ENCODE measurements at regions not wholly inside any gene's neighbourhood (a gene's known extent, or its start where the extent isn't known, plus 50 kb on each side); places are given as distances from the start of the nearest gene placed in this dataset.

- DNase-seq (ENCODE audit: low read depth), result no peak
- H3K4me3 ChIP-seq (ENCODE audit: low read length), result no peak overlapping the region
- TF ChIP-seq CTCF (conservative IDR thresholded peaks at IDR 0.05; ENCODE audit: low read depth, low read length), result no peak
These were observed 220.5 kb downstream of the CYP26B1 start for GRCh38 chr2:71926876-71927756.

- DNase-seq (ENCODE audit: low read depth), result no peak
These were observed 221.6 kb downstream of the CYP26B1 start for GRCh38 chr2:71926089-71926447.

GRCh38 chr2:71925268-71926088 is 222.2 kb downstream of the CYP26B1 start:
- no peak overlapping the region for H3K4me3 ChIP-seq (ENCODE audit: low read length)
- TF ChIP-seq CTCF (conservative IDR thresholded peaks at IDR 0.05; ENCODE audit: low read depth, low read length), result no peak
- DNase-seq (ENCODE audit: low read depth), result no peak

More at GRCh38 chr2:71926089-71926447, 221.6 kb downstream of the CYP26B1 start:
- TF ChIP-seq CTCF (conservative IDR thresholded peaks at IDR 0.05; ENCODE audit: low read depth, low read length), result no peak
- H3K4me3 ChIP-seq (ENCODE audit: low read length), result no peak overlapping the region

GRCh38 chr2:71923887-71924533 is 223.7 kb downstream of the CYP26B1 start:
- peak; percentile 23 for DNase-seq (ENCODE audit: low read depth)
- H3K4me3 ChIP-seq (ENCODE audit: low read length), result no peak overlapping the region
- peak; percentile 89 for TF ChIP-seq CTCF (conservative IDR thresholded peaks at IDR 0.05; ENCODE audit: low read depth, low read length)

- DNase-seq (ENCODE audit: low read depth), result no peak
- H3K4me3 ChIP-seq (ENCODE audit: low read length), result no peak overlapping the region
- TF ChIP-seq CTCF (conservative IDR thresholded peaks at IDR 0.05; ENCODE audit: low read depth, low read length), result no peak
These were observed 224.5 kb downstream of the CYP26B1 start for GRCh38 chr2:71923143-71923525.

- no peak for TF ChIP-seq CTCF (conservative IDR thresholded peaks at IDR 0.05; ENCODE audit: low read depth, low read length)
- DNase-seq (ENCODE audit: low read depth), result no peak
- H3K4me3 ChIP-seq (ENCODE audit: low read length), result no peak overlapping the region
These were observed 225.0 kb downstream of the CYP26B1 start for GRCh38 chr2:71922499-71923142.

Data from retinal pigment epithelial cell (primary cell).